Lung (tissue), 11 donors: ENCODE measurements at regions not wholly inside any gene's neighbourhood (a gene's known extent, or its start where the extent isn't known, plus 50 kb on each side); places are given as distances from the start of the nearest gene placed in this dataset.

Experiments used
- ATAC-seq: fragments of 200-7000 bp; cut with Tn5 transposase; one replicate; pipeline ENCODE4 v1.9.1; 2020; ENCODE audit warnings: moderate number of reproducible peaks; ENCODE audit not compliant: insufficient read depth, low FRiP score
- DNase-seq, 3 donors: peaks; one replicate each; pipeline ENCODE4 v3.0.0-alpha.2; 2013 to 2017
- H3K27ac ChIP-seq, 2 donors: one replicate each; pipeline ENCODE4 v1.5.1; 2013; ENCODE audit warnings: mild to moderate bottlenecking in 2 of 2, moderate library complexity in 2 of 2, control low read depth in 1 of 2, inconsistent platforms in 1 of 2, low read depth in 1 of 2, low read length in 1 of 2
- H3K27me3 ChIP-seq, 3 donors: one replicate each; pipeline ENCODE4 v1.5.1; 2013; ENCODE audit warnings: low read length in 2 of 3; ENCODE audit not compliant: control insufficient read depth in 3 of 3, insufficient read depth in 3 of 3
- H3K36me3 ChIP-seq, 4 donors: one replicate each; pipeline ENCODE4 v1.5.1; 2013; ENCODE audit warnings: low read length in 4 of 4, mild to moderate bottlenecking in 1 of 4, moderate library complexity in 1 of 4; ENCODE audit not compliant: control insufficient read depth in 4 of 4, insufficient read depth in 4 of 4
- H3K4me1 ChIP-seq, 5 donors: one replicate each; pipeline ENCODE4 v1.5.1; 2013; ENCODE audit warnings: low read length in 5 of 5, mild to moderate bottlenecking in 2 of 5, moderate library complexity in 1 of 5; ENCODE audit not compliant: control insufficient read depth in 5 of 5, insufficient read depth in 5 of 5
- H3K4me3 ChIP-seq: one replicate; pipeline ENCODE4 v1.5.1; 2013; ENCODE audit warnings: mild to moderate bottlenecking, control low read depth, moderate library complexity
- H3K9ac ChIP-seq, 2 donors: one replicate each; pipeline ENCODE4 v1.5.1; 2013; ENCODE audit warnings: low read length in 2 of 2, control low read depth in 1 of 2; ENCODE audit not compliant: insufficient read depth in 1 of 2
- H3K9me3 ChIP-seq, 4 donors: one replicate each; pipeline ENCODE4 v1.5.1; 2013; ENCODE audit warnings: low read length in 3 of 4, mild to moderate bottlenecking in 1 of 4, moderate library complexity in 1 of 4; ENCODE audit not compliant: control insufficient read depth in 4 of 4, insufficient read depth in 3 of 4
- CTCF ChIP-seq: IDR thresholded peaks from 2 replicates; pipeline ENCODE4 v1.5.1; 2012; ENCODE audit warnings: mild to moderate bottlenecking; ENCODE audit errors: control extremely low read depth, extremely low read depth
- WGBS, 2 donors: extraction: QIAGEN DNeasy Blood & Tissue Kit; methylation state at CpG; one replicate each; pipeline ENCODE4 v1.1.7; 2013; 5-methylcytosine and 5-hydroxymethylcytosine counted together
- donor health status: control.
- donor health status: control.
- donor health status: Bipolar disorder and iron deficiency.
- donor health status: healthy.
- donor health status: DM: yes; HTN: yes; CAD: no.

DNA sequence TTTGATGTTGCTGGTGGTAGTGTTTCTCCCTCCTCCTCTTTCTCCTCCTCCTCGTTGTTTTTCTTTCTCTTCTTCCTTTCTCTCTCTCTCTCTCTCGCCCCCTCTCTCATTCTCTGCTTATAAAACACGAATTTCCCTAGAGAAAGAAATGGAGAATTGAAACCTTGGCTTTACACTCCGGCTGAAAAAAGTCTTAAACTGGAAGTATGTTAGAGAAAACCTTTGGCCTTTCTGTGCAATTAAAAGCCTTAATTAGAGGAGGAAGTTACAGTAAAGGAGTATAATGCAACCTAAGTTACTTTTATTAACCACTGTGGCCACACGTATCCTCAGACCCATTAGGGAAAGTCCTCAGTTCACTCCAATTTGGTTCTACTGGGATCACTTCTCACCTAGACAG, 501.7 kb upstream of the SORCS1 start:
- Histone ChIP-seq H3K4me1 (no peaks in the 10 kb centered on the region), H3K36me3 (no peaks in the 10 kb centered on the region), H3K4me3 (no peak overlapping the region), H3K9me3 (no peaks in the 10 kb centered on the region), H3K27me3 (no peaks in the 10 kb centered on the region), H3K27ac (no peak overlapping the region), H3K9ac (no peak overlapping the region)
- TF ChIP-seq CTCF = no peak
- 61 to 65% methylated on average over 5 of the region's 5 CpGs for WGBS, 2 donors
- DNase-seq = no peak
- no peak for ATAC-seq

GRCh38 chr10:107665459-107665858, 501.0 kb upstream of the SORCS1 start:
- 92 to 93% methylated on average over 4 of the region's 4 CpGs for WGBS, 2 donors

DNA sequence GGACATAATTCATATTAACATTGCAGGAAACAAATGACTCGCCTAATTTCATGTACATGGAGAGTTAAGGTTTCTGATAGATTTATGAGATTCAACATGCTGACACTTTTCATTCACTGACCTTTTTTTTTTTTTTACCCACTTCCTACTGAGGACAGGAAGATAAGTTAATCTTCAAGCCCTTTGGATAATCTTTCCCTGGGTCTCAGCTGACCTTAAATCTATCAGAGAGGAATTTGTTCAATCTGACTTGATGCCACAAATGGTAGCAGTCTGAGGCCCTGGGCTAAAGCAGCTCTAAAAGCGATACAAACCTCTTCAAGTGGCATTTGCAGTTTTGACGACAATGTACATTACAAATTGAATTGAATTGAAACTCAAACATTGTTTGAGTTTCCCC, 493.3 kb upstream of the SORCS1 start:
- ATAC-seq (no peak), DNase-seq (no peak)
- H3K27me3 ChIP-seq = no peaks in the 10 kb centered on the region
- no peaks in the 10 kb centered on the region for H3K36me3 ChIP-seq
- H3K4me3 ChIP-seq = no peak overlapping the region
- no peaks in the 10 kb centered on the region for H3K9me3 ChIP-seq
- H3K27ac ChIP-seq = no peak overlapping the region
- TF ChIP-seq CTCF = no peak
- no peak overlapping the region for H3K9ac ChIP-seq
- H3K4me1 ChIP-seq = no peaks in the 10 kb centered on the region
- WGBS, 2 donors = 58 to 74% methylated on average over 3 of the region's 3 CpGs

More at GRCh38 chr10:107665459-107665858, 501.0 kb upstream of the SORCS1 start:
- no peak for TF ChIP-seq CTCF
- Histone ChIP-seq H3K36me3 (no peaks in the 10 kb centered on the region), H3K9me3 (no peaks in the 10 kb centered on the region), H3K4me1 (no peaks in the 10 kb centered on the region), H3K27me3 (no peaks in the 10 kb centered on the region), H3K4me3 (no peak overlapping the region), H3K9ac (no peak overlapping the region), H3K27ac (no peak overlapping the region)
- DNase-seq = no peak
- ATAC-seq = no peak

GRCh38 chr10:107656932-107657331, 492.4 kb upstream of the SORCS1 start:
- no peak for TF ChIP-seq CTCF
- Histone ChIP-seq H3K27ac (no peak overlapping the region), H3K4me1 (no peaks in the 10 kb centered on the region), H3K4me3 (no peak overlapping the region), H3K27me3 (no peaks in the 10 kb centered on the region), H3K9ac (no peak overlapping the region), H3K36me3 (no peaks in the 10 kb centered on the region), H3K9me3 (no peaks in the 10 kb centered on the region)
- DNase-seq (no peak), ATAC-seq (no peak)
